HG03280 (cell line): ENCODE measurements at regions not wholly inside any gene's neighbourhood (a gene's known extent, or its start where the extent isn't known, plus 50 kb on each side); places are given as distances from the start of the nearest gene placed in this dataset.

Experiments used
- ATAC-seq: cut with Tn5 transposase; IDR thresholded peaks from one replicate; pipeline ENCODE4 v1.9.1; 2021; ENCODE audit warnings: mild to moderate bottlenecking, moderate library complexity; ENCODE audit not compliant: unreplicated experiment

- ATAC-seq, result no peak
Observed at GRCh38 chr15:38646716-38647115, 82.1 kb upstream of the RASGRP1 start.

GRCh38 chr15:38647683-38648082, 83.1 kb upstream of the RASGRP1 start:
- no peak for ATAC-seq

- ATAC-seq, result no peak
Observed at GRCh38 chr15:38648121-38648843, 83.7 kb upstream of the RASGRP1 start.

GRCh38 chr15:38650384-38650783, 85.8 kb upstream of the RASGRP1 start:
- ATAC-seq, result no peak

GRCh38 chr15:38650936-38651327, 86.3 kb upstream of the RASGRP1 start:
- ATAC-seq, result no peak

GRCh38 chr15:38651328-38652038, 86.9 kb upstream of the RASGRP1 start:
- no peak for ATAC-seq

- no peak for ATAC-seq
Observed at GRCh38 chr15:38652183-38652794, 87.7 kb upstream of the RASGRP1 start.

GRCh38 chr15:38652998-38653397, 88.4 kb upstream of the RASGRP1 start:
- no peak for ATAC-seq

GRCh38 chr15:38658431-38658830, 93.8 kb upstream of the RASGRP1 start:
- ATAC-seq, result no peak

GRCh38 chr15:38660738-38661137, 96.1 kb upstream of the RASGRP1 start:
- no peak for ATAC-seq

- no peak for ATAC-seq
Observed at GRCh38 chr15:38662033-38662802, 97.6 kb upstream of the RASGRP1 start.

- no peak for ATAC-seq
Observed at GRCh38 chr15:38662805-38663204, 98.2 kb upstream of the RASGRP1 start.

GRCh38 chr15:38665586-38666305, 101.1 kb upstream of the RASGRP1 start:
- no peak for ATAC-seq

GRCh38 chr15:38666865-38667510, 102.4 kb upstream of the RASGRP1 start:
- no peak for ATAC-seq

- no peak for ATAC-seq
Observed at GRCh38 chr15:38667890-38668850, 103.6 kb upstream of the RASGRP1 start.

- no peak for ATAC-seq
Observed at GRCh38 chr15:38668898-38669391, 104.3 kb upstream of the RASGRP1 start.

- peak; percentile 38 for ATAC-seq
Observed at GRCh38 chr15:38670128-38671005, 105.8 kb upstream of the RASGRP1 start.

GRCh38 chr15:38671006-38671387, 106.4 kb upstream of the RASGRP1 start:
- peak; percentile 5 for ATAC-seq
